Colonic mucosa (tissue), 4 donors: ENCODE measurements at regions not wholly inside any gene's neighbourhood (a gene's known extent, or its start where the extent isn't known, plus 50 kb on each side); places are given as distances from the start of the nearest gene placed in this dataset.

Source experiments
- DNase-seq: peaks from one replicate; pipeline ENCODE4 v3.0.0-alpha.2; 2020
- H3K27ac ChIP-seq: fragments of 200-600 bp; one replicate; pipeline ENCODE4 v1.8.0; 2021
- H3K27me3 ChIP-seq: fragments of 200-600 bp; one replicate; pipeline ENCODE4 v1.8.0; 2021
- H3K36me3 ChIP-seq: fragments of 200-600 bp; one replicate; pipeline ENCODE4 v1.8.0; 2021
- H3K4me1 ChIP-seq: fragments of 200-600 bp; one replicate; pipeline ENCODE4 v1.8.0; 2021; ENCODE audit warnings: mild to moderate bottlenecking
- H3K4me3 ChIP-seq: fragments of 200-600 bp; one replicate; pipeline ENCODE4 v1.8.0; 2021
- H3K9ac ChIP-seq, 2 donors: one replicate each; pipeline ENCODE4 v1.7.0; 2013; ENCODE audit warnings: control low read depth in 2 of 2, low read depth in 2 of 2, low read length in 2 of 2
- H3K9me3 ChIP-seq: fragments of 200-600 bp; one replicate; pipeline ENCODE4 v1.8.0; 2021
- intact Hi-C: fragments of 100-400 bp; cut with DNase I; formaldehyde crosslinking; loops from one replicate; pipeline ENCODE4 v1.14.1; 2022
- TF ChIP-seq, protein P1 (sequence below): fragments of 200-600 bp; IDR thresholded peaks from one replicate; pipeline ENCODE4 v1.8.0; 2022; ENCODE audit warnings: antibody characterized with exemption, mild to moderate bottlenecking
- donor health status: healthy.
- donor health status: DM: no; HTN: no; CAD: no.
- donor health status: DM: no; HTN: no; CAD: no.

DNA sequence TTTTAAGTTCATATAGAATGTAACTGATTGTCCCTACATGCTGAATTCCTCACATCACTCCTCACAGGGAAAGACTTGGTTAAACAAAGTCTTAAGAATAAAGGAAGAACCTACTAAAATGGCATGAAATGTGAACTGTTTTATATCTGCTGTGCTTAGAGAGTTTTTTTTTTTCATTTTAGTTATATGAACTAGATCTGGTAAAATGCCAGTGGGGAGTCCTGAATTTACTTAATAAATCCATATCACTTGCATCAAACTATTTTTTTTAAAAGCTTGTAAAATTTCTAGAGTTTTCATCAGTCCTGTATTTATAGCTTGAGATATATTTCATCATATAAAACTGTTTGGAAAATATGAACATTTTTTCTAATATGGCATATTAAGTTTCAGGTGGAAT, 1528.6 kb downstream of the EFNA5 start:
- DNase-seq: no peak
- TF ChIP-seq, protein P1, sequence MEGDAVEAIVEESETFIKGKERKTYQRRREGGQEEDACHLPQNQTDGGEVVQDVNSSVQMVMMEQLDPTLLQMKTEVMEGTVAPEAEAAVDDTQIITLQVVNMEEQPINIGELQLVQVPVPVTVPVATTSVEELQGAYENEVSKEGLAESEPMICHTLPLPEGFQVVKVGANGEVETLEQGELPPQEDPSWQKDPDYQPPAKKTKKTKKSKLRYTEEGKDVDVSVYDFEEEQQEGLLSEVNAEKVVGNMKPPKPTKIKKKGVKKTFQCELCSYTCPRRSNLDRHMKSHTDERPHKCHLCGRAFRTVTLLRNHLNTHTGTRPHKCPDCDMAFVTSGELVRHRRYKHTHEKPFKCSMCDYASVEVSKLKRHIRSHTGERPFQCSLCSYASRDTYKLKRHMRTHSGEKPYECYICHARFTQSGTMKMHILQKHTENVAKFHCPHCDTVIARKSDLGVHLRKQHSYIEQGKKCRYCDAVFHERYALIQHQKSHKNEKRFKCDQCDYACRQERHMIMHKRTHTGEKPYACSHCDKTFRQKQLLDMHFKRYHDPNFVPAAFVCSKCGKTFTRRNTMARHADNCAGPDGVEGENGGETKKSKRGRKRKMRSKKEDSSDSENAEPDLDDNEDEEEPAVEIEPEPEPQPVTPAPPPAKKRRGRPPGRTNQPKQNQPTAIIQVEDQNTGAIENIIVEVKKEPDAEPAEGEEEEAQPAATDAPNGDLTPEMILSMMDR: no peak
- Histone ChIP-seq H3K4me3 (no peak overlapping the region), H3K9me3 (no peaks in the 10 kb centered on the region), H3K9ac (no peak overlapping the region), H3K4me1 (no peaks in the 10 kb centered on the region), H3K27ac (no peak overlapping the region), H3K36me3 (no peaks in the 10 kb centered on the region), H3K27me3 (no peaks in the 10 kb centered on the region)
- intact Hi-C loops: no loop called here

DNA sequence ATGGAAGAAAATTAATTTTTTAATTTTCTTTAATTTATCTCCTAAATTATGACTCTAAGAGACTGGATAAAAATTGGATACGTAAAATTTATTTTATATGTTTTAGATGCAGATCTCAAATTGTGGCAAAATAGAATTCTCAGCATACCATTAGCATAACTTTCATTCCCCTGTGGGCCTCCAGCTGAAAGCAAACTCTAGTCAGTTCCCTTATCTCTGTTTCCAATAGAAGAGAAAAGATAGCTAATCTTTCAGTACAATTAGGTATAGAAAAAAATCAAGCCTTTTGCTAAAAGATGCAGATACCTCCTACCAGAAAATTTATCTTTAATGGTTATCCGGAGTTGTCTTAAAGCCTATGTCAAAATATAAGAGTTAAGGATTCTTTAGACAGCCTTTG, 1530.6 kb downstream of the EFNA5 start:
- no peak overlapping the region for H3K9ac ChIP-seq
- no peak overlapping the region for H3K27ac ChIP-seq
- intact Hi-C loops: no loop called here
- TF ChIP-seq, protein P1: no peak
- no peaks in the 10 kb centered on the region for H3K4me1 ChIP-seq
- H3K4me3 ChIP-seq: no peak overlapping the region
- no peaks in the 10 kb centered on the region for H3K36me3 ChIP-seq
- H3K27me3 ChIP-seq: no peaks in the 10 kb centered on the region
- DNase-seq: no peak
- H3K9me3 ChIP-seq: no peaks in the 10 kb centered on the region

- no peak overlapping the region for H3K4me3 ChIP-seq
- no peaks in the 10 kb centered on the region for H3K4me1 ChIP-seq
- no peak for DNase-seq
- no peaks in the 10 kb centered on the region for H3K27me3 ChIP-seq
- TF ChIP-seq, protein P1: no peak
- intact Hi-C loops: no loop called here
- no peak overlapping the region for H3K9ac ChIP-seq
- no peaks in the 10 kb centered on the region for H3K36me3 ChIP-seq
- no peaks in the 10 kb centered on the region for H3K9me3 ChIP-seq
- no peak overlapping the region for H3K27ac ChIP-seq
These were observed 1534.7 kb downstream of the EFNA5 start for GRCh38 chr5:106136061-106136460.

GRCh38 chr5:106135473-106135872, 1535.3 kb downstream of the EFNA5 start:
- Histone ChIP-seq H3K27ac (no peak overlapping the region), H3K9ac (no peak overlapping the region), H3K9me3 (no peaks in the 10 kb centered on the region), H3K36me3 (no peaks in the 10 kb centered on the region), H3K4me3 (no peak overlapping the region), H3K4me1 (no peaks in the 10 kb centered on the region), H3K27me3 (no peaks in the 10 kb centered on the region)
- intact Hi-C loops: no loop called here
- TF ChIP-seq, protein P1: no peak
- no peak for DNase-seq

- Histone ChIP-seq H3K4me1 (no peaks in the 10 kb centered on the region), H3K4me3 (no peak overlapping the region), H3K27ac (no peak overlapping the region), H3K9me3 (no peaks in the 10 kb centered on the region), H3K9ac (no peak overlapping the region), H3K36me3 (no peaks in the 10 kb centered on the region), H3K27me3 (no peaks in the 10 kb centered on the region)
- TF ChIP-seq, protein P1: no peak
- DNase-seq: no peak
- intact Hi-C loops: no loop called here
These were observed 1536.2 kb downstream of the EFNA5 start for GRCh38 chr5:106134549-106134948.

DNA sequence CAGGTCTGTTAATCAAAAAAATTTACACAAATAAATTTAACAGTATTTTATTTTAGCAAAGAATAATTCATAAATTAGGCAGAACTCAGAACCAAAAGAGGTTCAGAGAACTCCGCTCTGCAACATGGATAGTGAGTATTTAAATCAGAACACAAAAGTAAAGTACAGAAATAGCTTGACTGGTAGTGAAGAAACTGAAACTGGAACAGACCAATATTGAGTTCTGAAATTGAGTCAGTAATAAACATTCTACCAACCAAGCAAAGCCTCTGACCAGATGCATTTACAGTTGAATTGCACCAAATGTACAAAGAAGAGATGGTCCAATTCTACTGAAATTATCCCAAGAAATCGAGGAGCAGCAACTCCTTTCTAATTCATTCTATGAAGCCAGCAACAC, 1542.8 kb downstream of the EFNA5 start:
- H3K27me3 ChIP-seq: no peaks in the 10 kb centered on the region
- intact Hi-C loops: no loop called here

More for the DNA sequence above, 1542.8 kb downstream of the EFNA5 start:
- H3K4me3 ChIP-seq: no peak overlapping the region
- H3K27ac ChIP-seq: no peak overlapping the region
- no peak for DNase-seq
- H3K4me1 ChIP-seq: no peaks in the 10 kb centered on the region
- TF ChIP-seq, protein P1: no peak
- no peaks in the 10 kb centered on the region for H3K9me3 ChIP-seq
- no peaks in the 10 kb centered on the region for H3K36me3 ChIP-seq
- H3K9ac ChIP-seq: no peak overlapping the region
